ENCODE measurements at regions not wholly inside any gene's neighbourhood (a gene's known extent, or its start where the extent isn't known, plus 50 kb on each side); places are given as distances from the start of the nearest gene placed in this dataset.

GRCh38 chr6:44771647-44772415, 384.3 kb downstream of the CDC5L start:
- no peak for DNase-seq

GRCh38 chr6:44772838-44773237, 385.3 kb downstream of the CDC5L start:
- no peak for DNase-seq

GRCh38 chr6:44775121-44775520, 387.6 kb downstream of the CDC5L start:
- no peak for DNase-seq

GRCh38 chr6:44776344-44776743, 388.8 kb downstream of the CDC5L start:
- no peak for DNase-seq

GRCh38 chr6:44778513-44778912, 391.0 kb downstream of the CDC5L start:
- DNase-seq, result no peak

Data from activated CD4-positive, alpha-beta T cell treated with anti-CD3 and anti-CD28 coated beads for 48 hours (primary cell).